ENCODE measurements at regions not wholly inside any gene's neighbourhood (a gene's known extent, or its start where the extent isn't known, plus 50 kb on each side); places are given as distances from the start of the nearest gene placed in this dataset.

GRCh38 chr4:56123547-56123946, 174.8 kb downstream of the CEP135 start:
- Histone ChIP-seq H3K9me3 (ENCODE audit: insufficient read depth in 2 of 2, low read depth in 1 of 2, low read length in 1 of 2) (no peaks in the 10 kb centered on the region), H2AK5ac (ENCODE audit: low read depth, low read length) (no peak overlapping the region), H3K4ac (replicated peaks; ENCODE audit: insufficient read length, low read depth, low read length) (no peak overlapping the region), H2BK5ac (ENCODE audit: low read depth, low read length) (no peak overlapping the region), H3K4me2 (ENCODE audit: insufficient read depth in 1 of 2, low read depth in 2 of 2, low read length in 2 of 2) (no peak overlapping the region), H2BK20ac (ENCODE audit: low read length) (no peak overlapping the region), H4K91ac (replicated peaks; ENCODE audit: insufficient read length, low read length) (no peak overlapping the region), H3K23me2 (ENCODE audit: low read depth, low read length) (no peaks in the 10 kb centered on the region), H3K79me2 (ENCODE audit: control insufficient read depth in 1 of 2, insufficient read depth in 2 of 2, low read length in 2 of 2) (0 out of 4 replicates have a peak, but pooled peaks cover 0 to 2% of the 10 kb centered on the region in 2 experiments), H3K18ac (ENCODE audit: extremely low read depth, low read length) (no peak overlapping the region), H3K23ac (ENCODE audit: insufficient read length) (no peak overlapping the region), H2BK12ac (ENCODE audit: low read depth, low read length) (no peak overlapping the region), H4K5ac (ENCODE audit: insufficient read length, low read depth, low read length) (no peak overlapping the region), H2BK120ac (replicated peaks; ENCODE audit: low read depth, low read length) (no peak overlapping the region), H2BK15ac (ENCODE audit: low read length) (no peak overlapping the region), H3K56ac (replicated peaks; ENCODE audit: insufficient read length, low read depth, low read length) (no peak overlapping the region), H3K27ac (ENCODE audit: low read depth, low read length) (no peak overlapping the region), H3K4me3 (ENCODE audit: extremely low read depth in 1 of 4, insufficient read depth in 2 of 4, low read depth in 3 of 4, low read length in 4 of 4) (no peak overlapping the region), H3K36me3 (ENCODE audit: control insufficient read depth in 2 of 4, insufficient read depth in 4 of 4, low read length in 3 of 4) (no peaks in the 10 kb centered on the region), H3K14ac (ENCODE audit: insufficient read length) (no peak overlapping the region), H4K8ac (ENCODE audit: extremely low read depth, insufficient read depth, low read length) (no peak overlapping the region), H3K27me3 (replicated peaks in 1 of 4; ENCODE audit: control insufficient read depth in 3 of 4, extremely low read depth in 1 of 4, insufficient read depth in 3 of 4, low read length in 3 of 4) (no peaks in the 10 kb centered on the region), H3K79me1 (ENCODE audit: low read depth, low read length) (peaks cover 3% of the 10 kb centered on the region; the same call in 1 of the 2 replicates), H3K9ac (replicated peaks in 1 of 4; ENCODE audit: extremely low read depth in 1 of 4, low read depth in 3 of 4, low read length in 3 of 4) (no peak overlapping the region), H4K20me1 (replicated peaks in 1 of 2; ENCODE audit: control insufficient read depth in 1 of 2, insufficient read depth in 2 of 2, low read length in 2 of 2) (no peaks in the 10 kb centered on the region), H3K4me1 (replicated peaks in 1 of 4; ENCODE audit: control insufficient read depth in 3 of 4, insufficient read depth in 4 of 4, low read length in 3 of 4) (peaks cover 0 to 3% (median 0%) of the 10 kb centered on the region in 4 experiments; a peak in 1 of 7 replicates), H2AFZ (ENCODE audit: low read length) (no peak overlapping the region)
- TF ChIP-seq GTF2F1 (IDR thresholded peaks at IDR 0.05; ENCODE audit: borderline replicate concordance, low read depth, low read length): no peak
- no peak for TF ChIP-seq RNF2 (IDR thresholded peaks at IDR 0.05; ENCODE audit: borderline replicate concordance, low read depth, low read length, missing control alignments, poor library complexity, severe bottlenecking)
- TF ChIP-seq MAFK (IDR thresholded peaks at IDR 0.05; ENCODE audit: low read depth, low read length): no peak
- TF ChIP-seq, protein P1, sequence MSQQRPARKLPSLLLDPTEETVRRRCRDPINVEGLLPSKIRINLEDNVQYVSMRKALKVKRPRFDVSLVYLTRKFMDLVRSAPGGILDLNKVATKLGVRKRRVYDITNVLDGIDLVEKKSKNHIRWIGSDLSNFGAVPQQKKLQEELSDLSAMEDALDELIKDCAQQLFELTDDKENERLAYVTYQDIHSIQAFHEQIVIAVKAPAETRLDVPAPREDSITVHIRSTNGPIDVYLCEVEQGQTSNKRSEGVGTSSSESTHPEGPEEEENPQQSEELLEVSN (IDR thresholded peaks at IDR 0.05): no peak
- no peak for TF ChIP-seq KDM4A (IDR thresholded peaks at IDR 0.05; ENCODE audit: low read depth, low read length, severe bottlenecking)
- TF ChIP-seq EP300 (IDR thresholded peaks at IDR 0.05; ENCODE audit: borderline replicate concordance in 1 of 2, low read depth in 2 of 2, low read length in 2 of 2): no peak
- no peak for TF ChIP-seq SP1 (IDR thresholded peaks at IDR 0.05; ENCODE audit: low read depth, low read length)
- no peak for TF ChIP-seq SUZ12 (IDR thresholded peaks at IDR 0.05; ENCODE audit: low read length)
- no peak for TF ChIP-seq TAF7 (optimal IDR thresholded peaks at IDR 0.05; ENCODE audit: borderline replicate concordance, low read depth, low read length)
- TF ChIP-seq MAX (IDR thresholded peaks at IDR 0.05): no peak
- POLR2A ChIA-PET (ENCODE audit: partially characterized antibody): interaction anchor here (1.2 kb wide), 1 partner anchor 35 kb away, joined by 5 read pairs; no protein-coding TSS in a partner anchor
- 75% methylated on average over 1 of the region's 1 CpG; no CpG with 5 or more reads in 1 of the 2 experiments for WGBS, 2 experiments (ENCODE audit: extremely low coverage in 1 of 2, insufficient coverage in 1 of 2, insufficient read length in 1 of 2, insufficient replicate concordance in 2 of 2, low coverage in 1 of 2, low lambda C conversion rate in 2 of 2, missing lambda C conversion rate in 1 of 2)
- CTCF ChIA-PET (ENCODE audit: partially characterized antibody): interaction anchor here (1.0 to 1.2 kb wide), 2 partner anchors 9 to 12 kb away, joined by 3 to 4 read pairs; no protein-coding TSS in a partner anchor
- no peak for DNase-seq (ENCODE audit: low read depth in 1 of 2, low spot score in 2 of 2)
- FAIRE-seq: no peak
